Calu3 (cell line): ENCODE measurements at regions not wholly inside any gene's neighbourhood (a gene's known extent, or its start where the extent isn't known, plus 50 kb on each side); places are given as distances from the start of the nearest gene placed in this dataset.

ENCODE experiments used
- BruUV-seq: library from RNA; stranded (reverse); fragments of 400-500 nt; replicated peaks from 2 replicates; lab custom pipeline; 2021; lab: Mats Ljungman, UMichigan
- CTCF ChIA-PET: fragments of 300-600 bp; sonication (Branson Sonifier 250); formaldehyde crosslinking; loops from one replicate; lab custom pipeline; 2022; ENCODE audit warnings: antibody characterized with exemption; lab: Charles Lee
- DNase-seq: peaks from one replicate; pipeline ENCODE4 v3.0.0; 2022
- H3K27ac Mint-ChIP-seq: one replicate; pipeline ENCODE4 v1.8.0; 2022; ENCODE audit warnings: mixed read lengths; ENCODE audit not compliant: unreplicated experiment
- H3K27me3 Mint-ChIP-seq: one replicate; pipeline ENCODE4 v1.8.0; 2022; ENCODE audit warnings: mixed read lengths; ENCODE audit not compliant: unreplicated experiment
- H3K36me3 Mint-ChIP-seq: one replicate; pipeline ENCODE4 v1.8.0; 2022; ENCODE audit warnings: mild to moderate bottlenecking, moderate library complexity, mixed read lengths; ENCODE audit not compliant: insufficient read depth, unreplicated experiment
- H3K4me1 Mint-ChIP-seq: one replicate; pipeline ENCODE4 v1.8.0; 2022; ENCODE audit warnings: mild to moderate bottlenecking, low read depth, mixed read lengths; ENCODE audit not compliant: unreplicated experiment
- H3K4me3 Mint-ChIP-seq: one replicate; pipeline ENCODE4 v1.8.0; 2022; ENCODE audit warnings: mild to moderate bottlenecking, low read depth, moderate library complexity, mixed read lengths; ENCODE audit not compliant: unreplicated experiment
- H3K9me3 Mint-ChIP-seq: one replicate; pipeline ENCODE4 v1.8.0; 2022; ENCODE audit warnings: low read depth, mixed read lengths; ENCODE audit not compliant: unreplicated experiment
- CTCF ChIP-seq: fragments of 200-600 bp; IDR thresholded peaks from one replicate; pipeline ENCODE4 v1.8.0; 2022; ENCODE audit warnings: antibody characterized with exemption; ENCODE audit not compliant: unreplicated experiment
- intact Hi-C: fragments of 100-400 bp; cut with micrococcal nuclease; formaldehyde crosslinking; loops from one replicate; pipeline ENCODE4 v1.10.0; 2022; ENCODE audit not compliant: unreplicated experiment

- no peak overlapping the region for H3K4me3 Mint-ChIP-seq
- no peak for TF ChIP-seq CTCF
- H3K36me3 Mint-ChIP-seq, result no peaks in the 10 kb centered on the region
- H3K4me1 Mint-ChIP-seq, result no peaks in the 10 kb centered on the region
- H3K27me3 Mint-ChIP-seq, result no peaks in the 10 kb centered on the region
- BruUV-seq, result no TSS peak
- no peak for DNase-seq
- H3K9me3 Mint-ChIP-seq, result no peaks in the 10 kb centered on the region
- CTCF ChIA-PET, result no interaction called here
- intact Hi-C loops, result no loop called here
- no peak overlapping the region for H3K27ac Mint-ChIP-seq
Observed at GRCh38 chr3:103851793-103852192, 1417.0 kb downstream of the ZPLD1 start.

- no peak for DNase-seq
- H3K9me3 Mint-ChIP-seq, result peaks cover 4% of the 10 kb centered on the region
- intact Hi-C loops, result no loop called here
- H3K27me3 Mint-ChIP-seq, result no peaks in the 10 kb centered on the region
- no peaks in the 10 kb centered on the region for H3K4me1 Mint-ChIP-seq
- no peak overlapping the region for H3K4me3 Mint-ChIP-seq
- CTCF ChIA-PET, result no interaction called here
- BruUV-seq, result no TSS peak
- H3K27ac Mint-ChIP-seq, result no peak overlapping the region
- no peaks in the 10 kb centered on the region for H3K36me3 Mint-ChIP-seq
- no peak for TF ChIP-seq CTCF
Observed at GRCh38 chr3:103862415-103862814, 1427.6 kb downstream of the ZPLD1 start.

GRCh38 chr3:103863381-103863780, 1428.6 kb downstream of the ZPLD1 start:
- BruUV-seq, result no TSS peak
- Mint-ChIP-seq H3K4me1 (no peaks in the 10 kb centered on the region), H3K9me3 (peaks cover 4% of the 10 kb centered on the region), H3K36me3 (no peaks in the 10 kb centered on the region), H3K27me3 (no peaks in the 10 kb centered on the region), H3K4me3 (no peak overlapping the region), H3K27ac (no peak overlapping the region)
- no peak for DNase-seq
- CTCF ChIA-PET, result no interaction called here
- intact Hi-C loops, result no loop called here
- TF ChIP-seq CTCF, result no peak

GRCh38 chr3:103866113-103866512, 1431.3 kb downstream of the ZPLD1 start:
- BruUV-seq, result no TSS peak
- no peaks in the 10 kb centered on the region for H3K36me3 Mint-ChIP-seq
- H3K4me3 Mint-ChIP-seq, result no peak overlapping the region
- CTCF ChIA-PET, result no interaction called here
- peaks cover 4% of the 10 kb centered on the region for H3K9me3 Mint-ChIP-seq
- TF ChIP-seq CTCF, result no peak
- H3K27me3 Mint-ChIP-seq, result no peaks in the 10 kb centered on the region
- intact Hi-C loops, result no loop called here
- H3K4me1 Mint-ChIP-seq, result no peaks in the 10 kb centered on the region
- DNase-seq, result no peak
- H3K27ac Mint-ChIP-seq, result no peak overlapping the region
